ENCODE measurements at regions not wholly inside any gene's neighbourhood (a gene's known extent, or its start where the extent isn't known, plus 50 kb on each side); places are given as distances from the start of the nearest gene placed in this dataset.

DNA sequence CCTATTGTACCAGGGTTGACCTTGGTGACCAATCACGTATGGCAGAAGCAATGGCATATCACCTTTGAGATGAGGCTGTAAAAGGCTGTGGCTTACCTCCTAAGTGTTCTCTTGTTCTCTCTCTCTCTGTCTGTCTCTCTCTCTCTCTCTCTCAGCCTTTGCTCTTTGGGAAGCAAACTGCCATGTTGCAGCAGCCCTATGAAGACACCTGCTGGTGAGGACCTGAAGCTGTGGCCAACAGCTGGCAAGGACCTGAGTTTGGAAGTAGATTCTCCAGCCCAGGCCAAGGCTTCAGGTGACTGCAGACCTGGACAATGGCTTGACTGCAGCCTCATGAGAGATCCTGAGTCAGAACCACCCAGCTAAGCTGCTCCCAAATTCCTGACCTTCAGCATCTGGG lies 161.4 kb downstream of the GPAM start:
- DNase-seq (ENCODE audit: low read depth, low spot score): no peak
- ChIA-PET POLR2A (no interaction called here), CTCF (no interaction called here)
- no peak overlapping the region for H3K4me3 ChIP-seq (ENCODE audit: low read depth, low read length)
- TF ChIP-seq, protein P1, sequence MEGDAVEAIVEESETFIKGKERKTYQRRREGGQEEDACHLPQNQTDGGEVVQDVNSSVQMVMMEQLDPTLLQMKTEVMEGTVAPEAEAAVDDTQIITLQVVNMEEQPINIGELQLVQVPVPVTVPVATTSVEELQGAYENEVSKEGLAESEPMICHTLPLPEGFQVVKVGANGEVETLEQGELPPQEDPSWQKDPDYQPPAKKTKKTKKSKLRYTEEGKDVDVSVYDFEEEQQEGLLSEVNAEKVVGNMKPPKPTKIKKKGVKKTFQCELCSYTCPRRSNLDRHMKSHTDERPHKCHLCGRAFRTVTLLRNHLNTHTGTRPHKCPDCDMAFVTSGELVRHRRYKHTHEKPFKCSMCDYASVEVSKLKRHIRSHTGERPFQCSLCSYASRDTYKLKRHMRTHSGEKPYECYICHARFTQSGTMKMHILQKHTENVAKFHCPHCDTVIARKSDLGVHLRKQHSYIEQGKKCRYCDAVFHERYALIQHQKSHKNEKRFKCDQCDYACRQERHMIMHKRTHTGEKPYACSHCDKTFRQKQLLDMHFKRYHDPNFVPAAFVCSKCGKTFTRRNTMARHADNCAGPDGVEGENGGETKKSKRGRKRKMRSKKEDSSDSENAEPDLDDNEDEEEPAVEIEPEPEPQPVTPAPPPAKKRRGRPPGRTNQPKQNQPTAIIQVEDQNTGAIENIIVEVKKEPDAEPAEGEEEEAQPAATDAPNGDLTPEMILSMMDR (IDR thresholded peaks at IDR 0.05; ENCODE audit: insufficient read depth, low read length, missing control alignments): no peak

GRCh38 chr10:112024079-112024478 lies 159.5 kb downstream of the GPAM start:
- ChIA-PET POLR2A (no interaction called here), CTCF (no interaction called here)
- DNase-seq (ENCODE audit: low read depth, low spot score): no peak
- H3K4me3 ChIP-seq (ENCODE audit: low read depth, low read length): no peak overlapping the region
- TF ChIP-seq, protein P1 (IDR thresholded peaks at IDR 0.05; ENCODE audit: insufficient read depth, low read length, missing control alignments): no peak

- no peak overlapping the region for H3K4me3 ChIP-seq (ENCODE audit: low read depth, low read length)
- DNase-seq (ENCODE audit: low read depth, low spot score): no peak
- ChIA-PET POLR2A (no interaction called here), CTCF (no interaction called here)
- TF ChIP-seq, protein P1 (IDR thresholded peaks at IDR 0.05; ENCODE audit: insufficient read depth, low read length, missing control alignments): no peak
Measured at GRCh38 chr10:112025228-112025627, 158.3 kb downstream of the GPAM start.

DNA sequence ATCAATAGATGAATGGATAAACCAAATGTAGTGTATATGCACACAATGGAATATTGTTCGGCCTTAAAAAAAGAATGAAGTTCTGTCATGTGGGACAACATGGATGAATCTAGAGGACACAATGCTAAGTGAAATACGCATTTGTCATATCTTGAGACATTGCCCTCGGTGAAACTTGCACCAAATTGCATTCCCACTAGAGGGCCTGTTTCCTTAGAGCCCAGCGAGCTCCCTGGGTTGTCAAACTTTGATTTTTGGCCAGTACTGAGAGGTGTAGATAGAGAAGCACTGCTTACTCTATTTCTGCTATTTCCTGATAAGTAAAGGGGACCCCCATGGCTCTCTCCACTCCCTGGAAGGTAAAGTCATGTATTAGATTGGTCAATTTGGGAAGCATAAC lies 157.1 kb downstream of the GPAM start:
- CTCF ChIA-PET: no interaction called here
- H3K4me3 ChIP-seq (ENCODE audit: low read depth, low read length): no peak overlapping the region
- TF ChIP-seq, protein P1 (IDR thresholded peaks at IDR 0.05; ENCODE audit: insufficient read depth, low read length, missing control alignments): no peak
- DNase-seq (ENCODE audit: low read depth, low spot score): no peak
- POLR2A ChIA-PET: no interaction called here

- no peak overlapping the region for H3K4me3 ChIP-seq (ENCODE audit: low read depth, low read length)
- TF ChIP-seq, protein P1 (IDR thresholded peaks at IDR 0.05; ENCODE audit: insufficient read depth, low read length, missing control alignments): no peak
- POLR2A ChIA-PET: no interaction called here
- DNase-seq (ENCODE audit: low read depth, low spot score): no peak
- CTCF ChIA-PET: no interaction called here
Measured at GRCh38 chr10:112027731-112028280, 155.8 kb downstream of the GPAM start.

- CTCF ChIA-PET: no interaction called here
- TF ChIP-seq, protein P1 (IDR thresholded peaks at IDR 0.05; ENCODE audit: insufficient read depth, low read length, missing control alignments): no peak
- no peak for DNase-seq (ENCODE audit: low read depth, low spot score)
- no peak overlapping the region for H3K4me3 ChIP-seq (ENCODE audit: low read depth, low read length)
- POLR2A ChIA-PET: no interaction called here
Measured at GRCh38 chr10:112030431-112030830, 153.1 kb downstream of the GPAM start.

Measured in AG04449 (cell line).